H7 (cell line): ENCODE measurements at regions not wholly inside any gene's neighbourhood (a gene's known extent, or its start where the extent isn't known, plus 50 kb on each side); places are given as distances from the start of the nearest gene placed in this dataset.
"Not testable (repeated sequence)": the region's sequence is repeated elsewhere in the genome, so short reads cannot be mapped to it uniquely, and the experiment has no call there.

Experiments
- DNase-seq: peaks from one replicate; pipeline ENCODE4 v3.0.0; 2012
- H3K27me3 ChIP-seq: 2 replicates; pipeline ENCODE4 v1.6.0; 2011; ENCODE audit warnings: mild to moderate bottlenecking, low read length; ENCODE audit not compliant: control insufficient read depth, insufficient read depth
- H3K36me3 ChIP-seq: replicated peaks from 2 replicates; pipeline ENCODE4 v1.5.1; 2011; ENCODE audit warnings: low read length; ENCODE audit not compliant: control insufficient read depth, insufficient read depth
- H3K4me3 ChIP-seq: 2 replicates; pipeline ENCODE4 v1.5.1; 2011; ENCODE audit warnings: low read depth, mild to moderate bottlenecking, control low read depth, low read length, moderate library complexity; ENCODE audit not compliant: insufficient read depth

DNA sequence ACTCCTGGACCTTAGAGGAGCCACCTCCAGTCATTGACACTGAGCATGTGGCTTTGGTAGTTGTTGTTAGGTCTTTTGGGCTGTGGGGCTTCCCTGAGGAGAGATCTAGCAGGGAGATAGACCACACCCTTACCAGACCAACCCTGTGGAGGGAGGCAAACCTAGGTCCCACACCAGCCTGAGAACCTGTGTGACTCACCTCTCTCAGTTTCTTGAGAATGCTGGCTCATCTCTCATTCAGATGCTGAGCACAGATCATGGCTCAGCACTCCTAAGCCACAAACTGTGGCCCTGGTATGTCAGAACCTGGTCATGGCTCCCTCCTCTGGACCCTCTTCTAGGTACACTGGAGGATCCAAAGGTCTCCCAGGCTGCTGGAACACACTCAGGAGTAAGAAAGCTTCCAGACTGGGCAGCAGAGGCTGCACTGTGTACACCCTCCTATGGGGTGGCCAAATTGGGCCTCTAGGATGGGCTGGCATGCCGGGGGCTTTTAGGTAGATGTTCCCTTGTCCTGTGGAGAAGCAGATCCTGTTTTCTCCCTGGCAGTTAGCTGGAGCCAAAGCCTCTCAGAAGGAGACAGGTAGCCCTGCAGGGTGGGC lies 1294.5 kb downstream of the KHDRBS2 start:
- Histone ChIP-seq H3K4me3 (no peak overlapping the region), H3K27me3 (no peaks in the 10 kb centered on the region), H3K36me3 (no peaks in the 10 kb centered on the region)
- no peak for DNase-seq

DNA sequence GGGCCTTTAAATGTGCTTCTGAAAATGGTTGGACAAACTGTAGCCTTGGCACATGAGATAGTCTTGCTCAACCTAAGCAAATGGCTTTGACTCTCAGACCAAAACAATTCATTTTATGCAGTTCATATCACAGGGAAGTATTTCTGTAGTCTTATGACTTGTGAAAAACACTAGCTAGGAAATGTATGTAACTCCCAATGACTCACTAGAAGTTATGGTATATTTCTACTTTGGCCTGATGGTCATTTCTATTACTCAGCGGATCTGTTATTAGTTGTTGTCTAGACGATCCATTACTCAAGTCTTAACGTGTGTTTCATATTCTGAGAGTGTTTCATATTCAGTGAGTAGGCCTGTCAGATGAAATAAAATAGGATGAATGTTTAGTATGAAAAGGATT lies 1333.5 kb downstream of the KHDRBS2 start:
- H3K36me3 ChIP-seq: no peaks in the 10 kb centered on the region
- no peak overlapping the region for H3K4me3 ChIP-seq
- no peaks in the 10 kb centered on the region for H3K27me3 ChIP-seq
- DNase-seq: no peak

- H3K4me3 ChIP-seq, H3K27me3 ChIP-seq, H3K36me3 ChIP-seq: not testable (repeated sequence)
- peak; percentile 13 for DNase-seq
Observed at GRCh38 chr6:60950221-60950923, 1335.7 kb downstream of the KHDRBS2 start.

DNA sequence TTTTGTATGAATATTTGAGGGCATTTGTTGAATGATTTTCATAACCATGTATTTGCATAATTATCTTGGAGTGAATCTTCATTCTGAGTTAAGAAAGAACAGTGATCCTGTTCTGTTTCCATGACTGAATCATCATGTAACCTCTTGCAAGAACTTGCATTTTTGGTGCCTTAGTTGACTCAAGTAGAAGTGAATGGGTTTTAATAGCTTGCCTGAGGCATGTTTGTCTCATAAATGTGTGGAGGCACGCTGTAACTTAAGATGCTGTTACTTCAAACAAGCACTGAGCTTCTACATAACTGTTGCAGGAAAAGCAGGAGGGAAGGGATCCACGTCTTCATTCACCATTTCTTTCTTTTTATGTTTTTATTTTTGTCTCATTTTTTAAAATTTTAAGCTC lies 1338.6 kb downstream of the KHDRBS2 start:
- H3K36me3 ChIP-seq, H3K4me3 ChIP-seq, DNase-seq, H3K27me3 ChIP-seq: not testable (repeated sequence)

DNA sequence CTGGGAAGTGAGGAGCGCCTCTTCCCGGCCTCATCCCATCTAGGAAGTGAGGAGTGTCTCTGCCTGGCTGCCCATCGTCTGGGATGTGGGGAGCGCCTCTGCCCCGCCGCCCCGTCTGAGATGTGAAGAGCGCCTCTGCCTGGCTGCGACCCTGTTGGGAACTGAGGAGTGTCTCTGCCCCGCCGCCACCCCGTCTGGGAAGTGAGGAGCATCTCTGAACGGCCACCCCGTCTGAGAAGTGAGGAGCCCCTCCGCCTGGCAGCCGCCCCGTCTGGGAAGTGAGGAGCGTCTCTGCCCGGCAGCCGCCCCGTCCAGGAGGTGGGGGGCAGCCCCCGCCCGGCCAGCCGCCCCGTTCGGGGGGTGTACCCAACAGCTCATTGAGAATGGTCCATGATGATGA lies 1341.2 kb downstream of the KHDRBS2 start:
- not testable (repeated sequence) for H3K4me3 ChIP-seq, H3K27me3 ChIP-seq, DNase-seq, H3K36me3 ChIP-seq

- H3K27me3 ChIP-seq, H3K36me3 ChIP-seq, DNase-seq, H3K4me3 ChIP-seq: not testable (repeated sequence)
Observed at GRCh38 chr6:60935970-60936369, 1350.1 kb downstream of the KHDRBS2 start.

- not testable (repeated sequence) for H3K4me3 ChIP-seq, H3K27me3 ChIP-seq, DNase-seq, H3K36me3 ChIP-seq
Observed at GRCh38 chr6:60919652-60920051, 1366.4 kb downstream of the KHDRBS2 start.

- not testable (repeated sequence) for DNase-seq, H3K27me3 ChIP-seq, H3K36me3 ChIP-seq, H3K4me3 ChIP-seq
Observed at GRCh38 chr6:60903860-60904259, 1382.2 kb downstream of the KHDRBS2 start.

DNA sequence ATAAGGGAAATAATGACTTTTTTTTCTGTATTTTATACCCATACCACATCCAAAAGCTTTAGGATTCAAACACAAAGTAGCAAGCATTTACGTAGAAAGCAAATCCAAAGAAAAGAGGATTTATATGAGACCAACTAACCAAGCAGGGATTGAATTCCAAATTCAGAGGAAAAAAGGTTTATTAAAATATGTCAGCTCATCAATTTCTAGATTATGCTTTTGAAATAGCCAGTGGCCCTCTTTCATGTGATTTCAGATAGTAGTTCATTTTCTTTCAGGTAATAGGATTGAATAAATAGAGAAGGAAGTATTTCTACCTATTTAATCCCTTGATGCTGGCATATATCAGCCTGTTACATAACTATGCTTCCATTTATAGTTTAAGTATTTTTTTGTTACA lies 1392.7 kb downstream of the KHDRBS2 start:
- not testable (repeated sequence) for H3K4me3 ChIP-seq, H3K27me3 ChIP-seq, H3K36me3 ChIP-seq, DNase-seq

DNA sequence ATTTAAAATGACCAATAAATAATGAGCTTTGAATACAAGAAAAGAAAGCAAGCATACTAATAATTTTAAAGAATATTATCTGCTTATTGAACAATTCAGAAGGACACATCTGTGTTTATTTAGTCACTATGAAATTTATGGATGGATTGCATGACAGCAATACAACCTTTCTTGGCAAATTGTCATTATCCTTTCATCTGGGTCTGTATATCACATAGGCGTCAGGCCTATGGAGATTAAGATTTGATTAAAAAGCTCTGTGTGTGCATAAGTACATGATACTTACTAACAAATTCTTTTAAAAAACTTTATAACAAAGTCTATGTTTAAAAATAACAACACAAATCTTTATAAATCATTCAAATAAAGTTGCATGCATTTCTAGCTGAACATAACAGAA lies 1394.4 kb downstream of the KHDRBS2 start:
- no peak overlapping the region for H3K4me3 ChIP-seq
- DNase-seq: no peak
- no peaks in the 10 kb centered on the region for H3K36me3 ChIP-seq
- H3K27me3 ChIP-seq: no peaks in the 10 kb centered on the region

DNA sequence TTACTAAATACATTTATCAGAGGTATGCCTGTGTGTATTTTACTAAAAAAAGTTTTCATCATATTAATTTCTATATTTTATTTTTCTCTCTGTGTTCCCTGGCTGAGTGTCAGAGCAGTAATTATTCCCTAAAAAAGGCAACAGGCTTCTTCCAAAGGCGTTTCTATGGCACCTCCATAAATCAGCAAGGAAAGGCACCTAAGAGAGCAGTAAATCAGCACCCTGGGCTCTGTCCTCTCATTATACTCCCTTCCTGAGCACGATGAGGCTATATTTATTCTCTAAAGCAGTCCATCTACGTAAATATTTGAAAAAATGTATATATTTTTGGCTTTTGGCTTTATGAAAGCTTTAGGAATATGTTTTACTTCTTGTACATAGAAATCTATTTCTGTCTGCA lies 1408.6 kb downstream of the KHDRBS2 start:
- H3K27me3 ChIP-seq, H3K36me3 ChIP-seq, DNase-seq, H3K4me3 ChIP-seq: not testable (repeated sequence)

DNA sequence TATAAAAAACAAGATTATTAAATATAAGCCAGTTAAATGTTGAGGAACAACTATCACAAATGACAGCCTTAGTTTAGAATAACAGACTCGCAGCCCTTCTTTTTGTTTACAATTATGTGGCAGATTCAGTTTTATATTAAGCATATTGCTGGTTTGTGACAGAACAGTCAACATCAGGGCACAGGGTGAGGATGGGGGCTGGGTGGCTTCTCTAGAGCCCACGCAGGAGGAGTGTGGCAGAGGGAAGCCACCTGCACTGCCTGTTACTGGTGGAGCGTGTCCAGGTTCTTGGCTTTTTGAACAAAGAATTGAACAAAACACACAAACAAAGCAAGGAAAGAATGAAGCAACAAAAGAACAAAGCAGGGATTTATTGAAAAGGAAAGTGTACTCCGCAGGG lies 1415.2 kb downstream of the KHDRBS2 start:
- H3K36me3 ChIP-seq, H3K4me3 ChIP-seq, DNase-seq, H3K27me3 ChIP-seq: not testable (repeated sequence)

GRCh38 chr6:60867548-60867947 lies 1418.5 kb downstream of the KHDRBS2 start:
- no peaks in the 10 kb centered on the region for H3K36me3 ChIP-seq
- H3K27me3 ChIP-seq: no peaks in the 10 kb centered on the region
- DNase-seq: peak; percentile 2
- no peak overlapping the region for H3K4me3 ChIP-seq

DNA sequence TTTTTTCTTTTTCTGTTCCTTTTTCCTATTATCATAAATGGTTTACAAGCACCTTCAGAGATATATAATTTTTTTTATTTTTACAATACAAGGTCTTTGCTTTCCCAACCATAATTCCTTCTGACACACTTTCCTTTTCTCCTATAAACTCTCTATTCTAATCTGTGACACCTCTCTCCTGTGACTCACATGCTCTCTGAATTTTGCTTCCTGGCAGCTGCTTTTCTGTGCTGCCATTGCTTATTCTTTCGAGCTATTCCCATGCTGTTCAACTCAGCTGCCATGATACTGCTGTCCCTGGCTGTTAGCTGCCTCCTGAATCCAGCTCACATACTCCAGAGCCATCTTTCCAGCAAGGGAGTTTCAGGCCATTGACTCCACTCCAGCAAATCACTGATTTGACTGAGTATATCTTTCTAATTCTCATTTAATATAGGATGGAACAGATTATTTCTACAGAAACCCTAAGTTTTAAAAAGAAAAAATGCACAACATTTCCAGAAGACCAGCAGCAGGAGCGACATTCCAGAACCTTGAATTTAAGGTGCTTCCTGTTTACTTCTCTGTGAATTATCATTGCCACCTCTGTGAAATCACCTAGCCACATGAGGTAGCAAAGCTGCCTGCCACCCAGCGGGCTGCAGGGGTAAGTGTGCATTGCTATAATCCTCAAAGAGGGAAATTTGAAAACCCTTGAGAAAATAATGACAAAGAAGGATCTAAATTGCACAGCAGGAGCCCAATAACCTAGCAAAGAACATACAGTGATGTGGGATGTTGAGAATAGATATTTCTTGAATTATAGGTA lies 1442.6 kb downstream of the KHDRBS2 start:
- not testable (repeated sequence) for H3K27me3 ChIP-seq, H3K36me3 ChIP-seq, H3K4me3 ChIP-seq
- peak; percentile 2 for DNase-seq

DNA sequence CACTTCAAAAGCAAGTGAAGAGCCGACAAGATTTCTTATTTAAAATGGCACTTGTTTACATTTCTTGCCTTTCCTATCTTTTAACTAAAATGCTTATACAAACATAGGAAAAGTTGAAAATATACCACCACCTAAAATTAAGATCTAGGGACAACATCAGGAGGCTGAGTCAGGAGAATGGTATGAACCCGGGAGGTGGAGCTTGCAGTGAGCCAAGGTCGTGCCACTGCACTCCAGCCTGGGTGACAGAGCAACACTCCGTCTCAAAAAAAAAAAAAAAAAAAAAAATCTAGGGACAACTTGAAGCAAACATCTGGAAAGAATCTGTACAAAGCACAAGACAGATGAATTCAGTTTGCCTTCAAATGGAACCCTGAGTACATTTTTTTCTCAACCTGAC lies 1455.3 kb downstream of the KHDRBS2 start:
- H3K4me3 ChIP-seq, H3K36me3 ChIP-seq, H3K27me3 ChIP-seq, DNase-seq: not testable (repeated sequence)
